DOHH2 (cell line): ENCODE measurements at regions not wholly inside any gene's neighbourhood (a gene's known extent, or its start where the extent isn't known, plus 50 kb on each side); places are given as distances from the start of the nearest gene placed in this dataset.

Experiments
- H3F3A ChIP-seq: fragments of 200-600 bp; sonication (generic), shearing (Covaris generic); 2 replicates; pipeline ENCODE4 v1.6.0; 2016; ENCODE audit warnings: antibody characterized with exemption, mild to moderate bottlenecking; ENCODE audit not compliant: control insufficient read depth, insufficient read depth
- H3K27ac ChIP-seq: fragments of 200-600 bp; sonication (generic); 2 replicates; pipeline ENCODE4 v1.5.1; 2014; ENCODE audit warnings: low read depth, mild to moderate bottlenecking, low read length, moderate library complexity
- H3K27me3 ChIP-seq: fragments of 200-600 bp; sonication (generic); 2 replicates; pipeline ENCODE4 v1.6.1; 2014; ENCODE audit warnings: mild to moderate bottlenecking, low read length, mixed read lengths; ENCODE audit not compliant: control insufficient read depth
- H3K36me3 ChIP-seq: fragments of 200-600 bp; sonication (generic); 2 replicates; pipeline ENCODE4 v1.6.1; 2014; ENCODE audit warnings: mild to moderate bottlenecking, low read length, moderate library complexity, mixed read lengths; ENCODE audit not compliant: control insufficient read depth
- H3K4me1 ChIP-seq: fragments of 200-600 bp; sonication (generic); 2 replicates; pipeline ENCODE4 v1.6.1; 2014; ENCODE audit warnings: mild to moderate bottlenecking, low read length, mixed read lengths; ENCODE audit not compliant: control insufficient read depth
- H3K4me2 ChIP-seq: fragments of 200-600 bp; sonication (generic); 2 replicates; pipeline ENCODE4 v1.6.0; 2014; ENCODE audit warnings: mild to moderate bottlenecking, low read length, moderate library complexity
- H3K4me3 ChIP-seq: fragments of 200-600 bp; sonication (generic); 2 replicates; pipeline ENCODE4 v1.5.1; 2014; ENCODE audit warnings: mild to moderate bottlenecking, low read length, mixed read lengths
- H3K79me2 ChIP-seq: fragments of 200-600 bp; sonication (generic); 2 replicates; pipeline ENCODE4 v1.6.1; 2014; ENCODE audit warnings: mild to moderate bottlenecking, low read length, mixed read lengths; ENCODE audit not compliant: control insufficient read depth
- H3K9me2 ChIP-seq: fragments of 200-600 bp; sonication (generic); replicated peaks from 2 replicates; pipeline ENCODE4 v1.6.1; 2014; ENCODE audit warnings: mild to moderate bottlenecking, low read length, mixed read lengths; ENCODE audit not compliant: control insufficient read depth
- H3K9me3 ChIP-seq: fragments of 200-600 bp; sonication (generic); 2 replicates; pipeline ENCODE4 v1.6.1; 2014; ENCODE audit warnings: antibody characterized with exemption, low read length, mixed read lengths; ENCODE audit not compliant: control insufficient read depth, insufficient read depth
- H4K20me1 ChIP-seq: fragments of 200-600 bp; sonication (generic); 2 replicates; pipeline ENCODE4 v1.6.0; 2014; ENCODE audit warnings: low read depth, mild to moderate bottlenecking, antibody characterized with exemption, low read length, moderate library complexity; ENCODE audit not compliant: control insufficient read depth, insufficient read depth
- CTCF ChIP-seq: fragments of 200-600 bp; sonication (generic); IDR thresholded peaks from one replicate; pipeline ENCODE4 v1.5.1; 2014; ENCODE audit warnings: antibody characterized with exemption, mild to moderate bottlenecking, low read depth, low read length; ENCODE audit not compliant: poor library complexity, severe bottlenecking
- EZH2phosphoT487 ChIP-seq: fragments of 200-600 bp; sonication (generic); IDR thresholded peaks from 2 replicates; pipeline ENCODE4 v1.6.1; 2017; ENCODE audit warnings: borderline replicate concordance, mild to moderate bottlenecking, antibody characterized with exemption, low read length, moderate library complexity, mixed read lengths

- H3K79me2 ChIP-seq: no peaks in the 10 kb centered on the region
- H3F3A ChIP-seq: no peaks in the 10 kb centered on the region
These were observed 1257.5 kb upstream of the ACVR2A start for GRCh38 chr2:146587291-146587713.

GRCh38 chr2:146584316-146584715 is 1260.5 kb upstream of the ACVR2A start:
- no peaks in the 10 kb centered on the region for H3F3A ChIP-seq
- no peaks in the 10 kb centered on the region for H3K9me2 ChIP-seq
- no peaks in the 10 kb centered on the region for H3K27me3 ChIP-seq
- H4K20me1 ChIP-seq: no peaks in the 10 kb centered on the region
- no peak overlapping the region for H3K4me2 ChIP-seq
- H3K27ac ChIP-seq: no peak overlapping the region
- no peaks in the 10 kb centered on the region for H3K9me3 ChIP-seq
- H3K4me3 ChIP-seq: no peak overlapping the region
- TF ChIP-seq CTCF (no peak), EZH2phosphoT487 (no peak)
- no peaks in the 10 kb centered on the region for H3K36me3 ChIP-seq
- no peaks in the 10 kb centered on the region for H3K4me1 ChIP-seq
- H3K79me2 ChIP-seq: no peaks in the 10 kb centered on the region

More at GRCh38 chr2:146587291-146587713, 1257.5 kb upstream of the ACVR2A start:
- Histone ChIP-seq H3K9me2 (no peaks in the 10 kb centered on the region), H3K4me1 (no peaks in the 10 kb centered on the region), H3K9me3 (no peaks in the 10 kb centered on the region), H3K27ac (no peak overlapping the region), H3K36me3 (no peaks in the 10 kb centered on the region), H4K20me1 (no peaks in the 10 kb centered on the region), H3K4me2 (no peak overlapping the region), H3K4me3 (no peak overlapping the region), H3K27me3 (no peaks in the 10 kb centered on the region)
- TF ChIP-seq EZH2phosphoT487 (no peak), CTCF (no peak)

DNA sequence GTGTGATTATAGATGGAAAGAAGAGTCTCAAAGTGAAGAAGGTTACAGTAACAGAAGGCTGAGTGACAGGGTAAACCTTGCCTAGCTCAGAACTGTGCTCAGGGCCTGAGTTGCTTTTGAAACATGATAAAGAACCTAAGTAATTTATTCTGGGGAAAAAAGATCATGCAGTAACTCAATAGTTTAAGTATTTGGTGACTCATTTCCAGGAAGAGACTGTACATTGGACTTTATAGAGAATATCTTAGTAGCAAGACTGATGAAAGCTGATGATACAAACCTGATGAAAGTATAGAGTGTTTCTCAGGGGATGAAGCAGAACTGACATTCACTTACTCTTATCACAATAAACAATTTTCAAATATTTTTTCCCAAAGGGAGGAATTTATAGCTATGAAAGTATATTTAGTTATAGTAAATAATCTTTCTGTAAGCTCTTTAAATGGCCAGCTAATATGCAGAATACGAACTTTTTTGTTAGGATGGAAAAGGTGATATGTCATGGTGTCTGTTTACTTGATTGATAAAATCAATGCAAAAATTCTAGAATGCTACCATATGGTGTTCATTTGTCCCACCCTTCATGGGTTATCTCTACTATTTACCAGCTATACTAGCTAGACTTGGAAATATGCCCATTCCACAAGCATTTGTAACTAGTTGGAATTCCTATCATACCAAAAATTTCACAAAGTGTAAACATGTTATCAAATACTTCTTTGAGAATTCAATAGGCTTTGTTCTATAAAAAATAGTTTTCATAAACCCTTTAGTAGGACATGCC is 1265.5 kb upstream of the ACVR2A start:
- Histone ChIP-seq H3K4me2 (no peak overlapping the region), H3K4me1 (no peaks in the 10 kb centered on the region), H3K27ac (no peak overlapping the region), H4K20me1 (no peaks in the 10 kb centered on the region), H3K4me3 (no peak overlapping the region), H3K36me3 (no peaks in the 10 kb centered on the region), H3K9me2 (no peaks in the 10 kb centered on the region), H3K9me3 (no peaks in the 10 kb centered on the region), H3K79me2 (no peaks in the 10 kb centered on the region), H3K27me3 (no peaks in the 10 kb centered on the region), H3F3A (no peaks in the 10 kb centered on the region)
- TF ChIP-seq EZH2phosphoT487 (no peak), CTCF (no peak)
